KMS-11 (cell line): ENCODE measurements at regions not wholly inside any gene's neighbourhood (a gene's known extent, or its start where the extent isn't known, plus 50 kb on each side); places are given as distances from the start of the nearest gene placed in this dataset.

Experiments
- H2AFZ ChIP-seq: fragments of 200-600 bp; sonication (generic); 2 replicates; pipeline ENCODE4 v1.6.1; 2016; ENCODE audit warnings: antibody characterized with exemption, mixed run types, low read depth
- H3K27ac ChIP-seq: fragments of 200-600 bp; sonication (generic); 2 replicates; pipeline ENCODE4 v1.6.1; 2016; ENCODE audit warnings: mild to moderate bottlenecking, mixed run types
- H3K27me3 ChIP-seq: fragments of 200-600 bp; sonication (generic); 2 replicates; pipeline ENCODE4 v1.6.1; 2017; ENCODE audit warnings: mild to moderate bottlenecking, low read depth, mixed run types, moderate library complexity; ENCODE audit not compliant: insufficient read depth
- H3K36me3 ChIP-seq: fragments of 200-600 bp; sonication (generic); 2 replicates; pipeline ENCODE4 v1.6.1; 2017; ENCODE audit warnings: mild to moderate bottlenecking, mixed run types; ENCODE audit not compliant: insufficient read depth
- H3K4me1 ChIP-seq: fragments of 200-600 bp; sonication (generic); 2 replicates; pipeline ENCODE4 v1.6.1; 2016; ENCODE audit warnings: mild to moderate bottlenecking, low read depth, mixed run types; ENCODE audit not compliant: poor library complexity, severe bottlenecking
- H3K4me2 ChIP-seq: fragments of 200-600 bp; sonication (generic); 2 replicates; pipeline ENCODE4 v1.7.0; 2016; ENCODE audit warnings: mild to moderate bottlenecking, mixed run types
- H3K4me3 ChIP-seq: fragments of 200-600 bp; sonication (generic); IDR thresholded peaks from 2 replicates; pipeline ENCODE4 v1.6.1; 2017; ENCODE audit warnings: low read depth, low read length, mixed read lengths; ENCODE audit not compliant: insufficient read depth
- H3K79me2 ChIP-seq: fragments of 200-600 bp; sonication (generic); 2 replicates; pipeline ENCODE4 v1.6.1; 2016; ENCODE audit warnings: low read depth, mixed run types; ENCODE audit not compliant: insufficient read depth
- H3K9ac ChIP-seq: fragments of 200-600 bp; sonication (generic); 2 replicates; pipeline ENCODE4 v1.6.1; 2016; ENCODE audit warnings: mild to moderate bottlenecking, mixed run types
- H4K20me1 ChIP-seq: fragments of 200-600 bp; sonication (generic); 2 replicates; pipeline ENCODE4 v1.6.1; 2016; ENCODE audit warnings: mild to moderate bottlenecking, mixed run types; ENCODE audit not compliant: insufficient read depth
- CTCF ChIP-seq: fragments of 200-600 bp; sonication (generic); conservative IDR thresholded peaks from 2 replicates; pipeline ENCODE4 v1.6.1; 2017; ENCODE audit warnings: low read depth, mild to moderate bottlenecking, antibody characterized with exemption, low read length, moderate library complexity, mixed read lengths

- Histone ChIP-seq H3K4me2 (no peak overlapping the region), H3K27me3 (no peaks in the 10 kb centered on the region), H4K20me1 (no peaks in the 10 kb centered on the region), H3K4me1 (no peaks in the 10 kb centered on the region), H2AFZ (no peak overlapping the region), H3K79me2 (no peaks in the 10 kb centered on the region), H3K9ac (no peak overlapping the region), H3K36me3 (no peaks in the 10 kb centered on the region), H3K27ac (no peak overlapping the region), H3K4me3 (no peak overlapping the region)
- no peak for TF ChIP-seq CTCF
These were observed 1037.3 kb upstream of the WWC1 start for GRCh38 chr5:167254132-167254531.

GRCh38 chr5:167255926-167256325 lies 1035.5 kb upstream of the WWC1 start:
- no peak for TF ChIP-seq CTCF
- Histone ChIP-seq H4K20me1 (no peaks in the 10 kb centered on the region), H3K4me3 (no peak overlapping the region), H3K4me2 (no peak overlapping the region), H3K79me2 (no peaks in the 10 kb centered on the region), H3K27me3 (no peaks in the 10 kb centered on the region), H3K27ac (no peak overlapping the region), H3K36me3 (no peaks in the 10 kb centered on the region), H3K4me1 (no peaks in the 10 kb centered on the region), H2AFZ (no peak overlapping the region), H3K9ac (no peak overlapping the region)

- H3K36me3 ChIP-seq = no peaks in the 10 kb centered on the region
- no peaks in the 10 kb centered on the region for H3K27me3 ChIP-seq
- no peak overlapping the region for H3K4me2 ChIP-seq
- no peak overlapping the region for H2AFZ ChIP-seq
- no peak overlapping the region for H3K27ac ChIP-seq
- no peak overlapping the region for H3K4me3 ChIP-seq
- no peaks in the 10 kb centered on the region for H3K79me2 ChIP-seq
- TF ChIP-seq CTCF = no peak
- no peaks in the 10 kb centered on the region for H4K20me1 ChIP-seq
- H3K9ac ChIP-seq = no peak overlapping the region
- H3K4me1 ChIP-seq = no peaks in the 10 kb centered on the region
These were observed 1031.6 kb upstream of the WWC1 start for GRCh38 chr5:167259806-167260205.

- Histone ChIP-seq H3K4me3 (no peak overlapping the region), H3K4me2 (no peak overlapping the region), H2AFZ (no peak overlapping the region), H3K79me2 (no peaks in the 10 kb centered on the region), H3K27me3 (no peaks in the 10 kb centered on the region), H4K20me1 (no peaks in the 10 kb centered on the region), H3K27ac (no peak overlapping the region), H3K36me3 (no peaks in the 10 kb centered on the region), H3K4me1 (no peaks in the 10 kb centered on the region), H3K9ac (no peak overlapping the region)
- peak; percentile 28; the same call in 1 of the 2 replicates for TF ChIP-seq CTCF
These were observed 1029.9 kb upstream of the WWC1 start for GRCh38 chr5:167261309-167262100.
